ENCODE measurements at regions not wholly inside any gene's neighbourhood (a gene's known extent, or its start where the extent isn't known, plus 50 kb on each side); places are given as distances from the start of the nearest gene placed in this dataset.

GRCh38 chr1:232221802-232222499 lies 408.0 kb downstream of the SIPA1L2 start:
- Histone ChIP-seq H3K4me3 (ENCODE audit: insufficient read depth, low read depth, low read length) (no peak overlapping the region), H2AK5ac (ENCODE audit: low read depth, low read length) (no peak overlapping the region), H2BK20ac (ENCODE audit: low read depth, low read length) (no peak overlapping the region), H3K23ac (ENCODE audit: low read depth, low read length) (no peak overlapping the region), H4K8ac (ENCODE audit: low read depth in 2 of 2, low read length in 2 of 2) (no peak overlapping the region), H3K36me3 (ENCODE audit: control insufficient read depth, insufficient read depth, low read length) (no peaks in the 10 kb centered on the region), H3K4ac (ENCODE audit: low read depth, low read length) (no peak overlapping the region), H3K18ac (ENCODE audit: low read depth, low read length) (no peak overlapping the region), H2BK15ac (ENCODE audit: low read depth, low read length) (no peak overlapping the region), H3K9me3 (ENCODE audit: control insufficient read depth, insufficient read depth, low read length) (no peaks in the 10 kb centered on the region), H4K20me1 (ENCODE audit: insufficient read depth, low read length) (no peaks in the 10 kb centered on the region), H3K4me2 (ENCODE audit: low read depth, low read length) (no peak overlapping the region), H3K4me1 (ENCODE audit: control insufficient read depth, insufficient read depth, low read length) (no peaks in the 10 kb centered on the region), H3K27me3 (ENCODE audit: control insufficient read depth, insufficient read depth, low read length) (peaks cover 4% of the 10 kb centered on the region; the same call in 1 of the 2 replicates), H3K9me1 (ENCODE audit: insufficient read depth, low read length) (no peaks in the 10 kb centered on the region), H2AK9ac (replicated peaks; ENCODE audit: low read depth, low read length, poor library complexity) (no peak overlapping the region), H2AFZ (replicated peaks; ENCODE audit: low read length, poor library complexity) (no peak overlapping the region), H3K9ac (ENCODE audit: low read depth, low read length) (no peak overlapping the region), H2BK120ac (ENCODE audit: low read depth, low read length) (no peak overlapping the region), H2BK5ac (ENCODE audit: low read depth, low read length, poor library complexity, severe bottlenecking) (no peak overlapping the region), H4K5ac (ENCODE audit: low read depth, low read length) (no peak overlapping the region), H3K27ac (ENCODE audit: insufficient read depth, low read length) (no peak overlapping the region), H3K14ac (replicated peaks; ENCODE audit: low read depth, low read length) (no peak overlapping the region), H4K91ac (ENCODE audit: insufficient read depth, low read depth, low read length) (no peak overlapping the region), H3K56ac (ENCODE audit: extremely low read depth, insufficient read depth, low read length) (no peak overlapping the region), H3K79me1 (ENCODE audit: low read depth in 1 of 2, low read length in 2 of 2) (no peaks in the 10 kb centered on the region)
- ATAC-seq (ENCODE audit: low read depth): no peak
- in situ Hi-C loops (cut with MboI; ENCODE audit: low sequenced_read_pairs) (no loop called here), intact Hi-C loops (cut with micrococcal nuclease) (no loop called here), dilution Hi-C loops (cut with HindIII; ENCODE audit: low sequenced_read_pairs, unreplicated experiment) (no loop called here)
- POLR2A ChIA-PET (ENCODE audit: unreplicated experiment): no interaction called here
- 71% methylated on average over 1 of the region's 3 CpGs; no CpG with 5 or more reads in 1 of the 2 experiments for WGBS, 2 experiments (ENCODE audit: extremely low coverage in 2 of 2, insufficient read length in 1 of 2)
- TF ChIP-seq USF2 (IDR thresholded peaks at IDR 0.05; ENCODE audit: low read depth, low read length) (no peak), SMC3 (IDR thresholded peaks at IDR 0.05; ENCODE audit: low read depth, low read length) (no peak), CTCF (conservative IDR thresholded peaks at IDR 0.05; ENCODE audit: low read depth, low read length) (no peak), MXI1 (IDR thresholded peaks at IDR 0.05; ENCODE audit: borderline replicate concordance, low read depth, low read length) (no peak), MAZ (IDR thresholded peaks at IDR 0.05; ENCODE audit: borderline replicate concordance, low read depth, low read length) (no peak), CEBPB (IDR thresholded peaks at IDR 0.05; ENCODE audit: low read depth, low read length) (no peak), RAD21 (IDR thresholded peaks at IDR 0.05; ENCODE audit: low read length) (no peak), CHD1 (IDR thresholded peaks at IDR 0.05; ENCODE audit: low read depth, low read length) (no peak), RCOR1 (IDR thresholded peaks at IDR 0.05; ENCODE audit: insufficient replicate concordance, low read length) (no peak), BHLHE40 (IDR thresholded peaks at IDR 0.05; ENCODE audit: low read depth, low read length) (no peak), FOS (IDR thresholded peaks at IDR 0.05; ENCODE audit: low read depth, low read length) (no peak), NFE2L2 (IDR thresholded peaks at IDR 0.05; ENCODE audit: low read depth, low read length) (no peak), RFX5 (IDR thresholded peaks at IDR 0.05; ENCODE audit: low read depth, low read length) (no peak), POLR2A (IDR thresholded peaks at IDR 0.05; ENCODE audit: low read depth, low read length) (no peak), ELK1 (IDR thresholded peaks at IDR 0.05; ENCODE audit: borderline replicate concordance, low read depth, low read length) (no peak), MAFK (IDR thresholded peaks at IDR 0.05; ENCODE audit: low read depth, low read length) (no peak)
- peak; percentile 34 for DNase-seq
- CTCF ChIA-PET: interaction anchor here (1.2 kb wide), 1 partner anchor 10 kb away, joined by 3 read pairs; no protein-coding TSS in a partner anchor
- no TSS peak for BruUV-seq (replicated peaks)

All from IMR-90 (cell line).